Fibroblast of lung (primary cell): ENCODE measurements at regions not wholly inside any gene's neighbourhood (a gene's known extent, or its start where the extent isn't known, plus 50 kb on each side); places are given as distances from the start of the nearest gene placed in this dataset.

Experiments
- CTCF ChIP-seq, 2 donors: IDR thresholded peaks in 1 of 2; conservative IDR thresholded peaks in 1 of 2; 1 replicate in 1 of 2; 2 replicates in 1 of 2; pipeline ENCODE4 v1.5.1; 2011 to 2012; ENCODE audit warnings: low read length in 2 of 2, control low read depth in 1 of 2, inconsistent platforms in 1 of 2, low read depth in 1 of 2, mild to moderate bottlenecking in 1 of 2
- EZH2 ChIP-seq: IDR thresholded peaks from 2 replicates; pipeline ENCODE4 v1.5.1; 2012; ENCODE audit warnings: low read length, control low read depth, mild to moderate bottlenecking; ENCODE audit errors: missing control alignments

DNA sequence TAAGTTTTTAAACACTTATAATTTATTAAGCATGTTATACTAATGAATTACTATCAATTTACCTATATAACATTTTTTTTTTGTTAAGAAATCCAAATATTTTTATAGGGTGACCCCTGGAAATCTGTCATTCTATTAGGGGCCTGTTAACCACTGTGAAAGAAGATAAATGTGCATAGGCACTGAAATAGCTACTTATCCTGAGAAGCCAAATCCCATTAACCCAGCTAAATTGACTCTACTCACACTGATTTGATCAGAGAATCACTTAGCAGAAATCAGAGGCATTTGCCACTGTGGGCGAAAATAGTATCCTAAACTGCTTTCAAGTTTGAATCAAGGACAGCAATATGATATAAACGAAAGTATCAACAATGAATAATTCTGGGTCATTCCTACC, 90.0 kb upstream of the GULP1 start:
- TF ChIP-seq CTCF (conservative IDR thresholded peaks at IDR 0.05 in 1 of 2, IDR thresholded peaks at IDR 0.05 in 1 of 2; ENCODE audit: low read depth in 1 of 2, low read length in 2 of 2): no peak
- no peak for TF ChIP-seq EZH2
